ENCODE measurements at regions not wholly inside any gene's neighbourhood (a gene's known extent, or its start where the extent isn't known, plus 50 kb on each side); places are given as distances from the start of the nearest gene placed in this dataset.

- Mint-ChIP-seq H3K27ac (no peak overlapping the region), H3K36me3 (no peaks in the 10 kb centered on the region), H3K9me3 (no peaks in the 10 kb centered on the region), H3K4me3 (no peak overlapping the region), H3K4me1 (peaks cover 7% of the 10 kb centered on the region), H3K27me3 (peaks cover 34% of the 10 kb centered on the region)
- no peak for ATAC-seq
Measured at GRCh38 chr11:45347348-45348082, 61.4 kb upstream of the SYT13 start.

GRCh38 chr11:45345491-45345890 lies 59.4 kb upstream of the SYT13 start:
- no peaks in the 10 kb centered on the region for H3K36me3 Mint-ChIP-seq
- H3K9me3 Mint-ChIP-seq = no peaks in the 10 kb centered on the region
- no peak overlapping the region for H3K27ac Mint-ChIP-seq
- peaks cover 24% of the 10 kb centered on the region for H3K27me3 Mint-ChIP-seq
- H3K4me1 Mint-ChIP-seq = peaks cover 6% of the 10 kb centered on the region
- ATAC-seq = no peak
- H3K4me3 Mint-ChIP-seq = no peak overlapping the region

GRCh38 chr11:45344028-45344427 lies 57.9 kb upstream of the SYT13 start:
- H3K9me3 Mint-ChIP-seq = no peaks in the 10 kb centered on the region
- H3K27ac Mint-ChIP-seq = no peak overlapping the region
- H3K4me1 Mint-ChIP-seq = peaks cover 21% of the 10 kb centered on the region
- H3K27me3 Mint-ChIP-seq = peaks cover 23% of the 10 kb centered on the region
- H3K4me3 Mint-ChIP-seq = no peak overlapping the region
- ATAC-seq = no peak
- H3K36me3 Mint-ChIP-seq = no peaks in the 10 kb centered on the region

GRCh38 chr11:45343444-45343843 lies 57.3 kb upstream of the SYT13 start:
- Mint-ChIP-seq H3K36me3 (no peaks in the 10 kb centered on the region), H3K4me3 (no peak overlapping the region), H3K27me3 (peaks cover 23% of the 10 kb centered on the region), H3K4me1 (peaks cover 23% of the 10 kb centered on the region), H3K9me3 (no peaks in the 10 kb centered on the region), H3K27ac (no peak overlapping the region)
- ATAC-seq = no peak

- peaks cover 23% of the 10 kb centered on the region for H3K4me1 Mint-ChIP-seq
- H3K27ac Mint-ChIP-seq = no peak overlapping the region
- no peaks in the 10 kb centered on the region for H3K36me3 Mint-ChIP-seq
- H3K9me3 Mint-ChIP-seq = no peaks in the 10 kb centered on the region
- H3K4me3 Mint-ChIP-seq = no peak overlapping the region
- no peak for ATAC-seq
- peaks cover 23% of the 10 kb centered on the region for H3K27me3 Mint-ChIP-seq
Measured at GRCh38 chr11:45341372-45341771, 55.2 kb upstream of the SYT13 start.

- Mint-ChIP-seq H3K4me1 (peaks cover 29% of the 10 kb centered on the region), H3K4me3 (peak overlapping the region; percentile 72), H3K27me3 (peaks cover 15% of the 10 kb centered on the region), H3K9me3 (no peaks in the 10 kb centered on the region), H3K36me3 (no peaks in the 10 kb centered on the region), H3K27ac (peak overlapping the region; percentile 62)
- ATAC-seq = peak; percentile 96
Measured at GRCh38 chr11:45339729-45340519, 53.8 kb upstream of the SYT13 start.

GRCh38 chr11:45337583-45338360 lies 51.6 kb upstream of the SYT13 start:
- no peak overlapping the region for H3K27ac Mint-ChIP-seq
- H3K4me3 Mint-ChIP-seq = no peak overlapping the region
- no peaks in the 10 kb centered on the region for H3K9me3 Mint-ChIP-seq
- peaks cover 29% of the 10 kb centered on the region for H3K4me1 Mint-ChIP-seq
- ATAC-seq = no peak
- no peaks in the 10 kb centered on the region for H3K36me3 Mint-ChIP-seq
- H3K27me3 Mint-ChIP-seq = no peaks in the 10 kb centered on the region

- Mint-ChIP-seq H3K9me3 (no peaks in the 10 kb centered on the region), H3K36me3 (no peaks in the 10 kb centered on the region), H3K4me1 (peaks cover 34% of the 10 kb centered on the region), H3K4me3 (no peak overlapping the region), H3K27me3 (peaks cover 12% of the 10 kb centered on the region), H3K27ac (no peak overlapping the region)
- ATAC-seq = no peak
Measured at GRCh38 chr11:45336136-45336535, 50.0 kb upstream of the SYT13 start.
